ENCODE measurements at regions not wholly inside any gene's neighbourhood (a gene's known extent, or its start where the extent isn't known, plus 50 kb on each side); places are given as distances from the start of the nearest gene placed in this dataset.
"Not testable (repeated sequence)": the region's sequence is repeated elsewhere in the genome, so short reads cannot be mapped to it uniquely, and the experiment has no call there.

DNA sequence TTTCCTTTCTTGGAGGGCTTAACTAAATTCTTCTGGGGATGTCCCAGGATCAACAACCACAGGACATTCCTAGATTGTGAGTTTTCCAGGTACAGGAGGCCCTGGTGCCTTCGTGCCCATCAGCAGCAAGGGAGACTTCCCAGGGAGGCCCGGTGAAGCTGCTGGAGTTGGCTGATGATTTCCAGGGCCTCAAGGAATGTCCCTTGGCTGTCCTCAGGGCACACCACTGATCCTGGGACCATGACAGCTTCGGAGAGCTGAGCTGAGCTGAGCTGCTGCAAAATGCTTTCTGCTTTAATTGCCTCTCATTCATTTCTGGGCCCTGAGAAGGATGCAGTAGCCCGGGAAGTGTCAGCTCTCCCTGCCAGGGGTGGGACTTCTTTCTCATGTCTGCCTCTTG is 79.4 kb upstream of the ALDH3B2 start:
- not testable (repeated sequence) for TF ChIP-seq POLR2A, CTCF (IDR thresholded peaks at IDR 0.05)

Data from Peyer's patch (tissue), 4 donors.